ENCODE measurements at regions not wholly inside any gene's neighbourhood (a gene's known extent, or its start where the extent isn't known, plus 50 kb on each side); places are given as distances from the start of the nearest gene placed in this dataset.

DNA sequence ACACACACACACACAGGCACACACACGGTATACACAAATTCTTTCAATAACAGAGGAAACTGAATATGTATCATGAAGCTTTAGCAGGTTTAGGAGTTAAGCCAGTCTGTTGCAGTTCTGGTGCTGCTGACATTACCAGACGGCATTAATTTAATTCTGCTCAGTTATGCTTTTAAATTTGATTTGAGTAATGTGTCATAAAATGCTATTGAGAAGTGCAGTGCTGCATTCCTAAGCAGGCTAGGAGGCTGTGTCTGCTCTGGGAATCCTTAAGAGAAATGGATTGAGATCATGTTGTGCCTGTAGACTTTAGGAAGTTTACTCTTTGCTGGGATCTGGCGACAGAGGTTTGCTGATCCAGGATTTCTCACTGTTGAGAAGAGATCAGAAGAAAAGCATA is 733.8 kb downstream of the BRINP1 start:
- no peak for TF ChIP-seq EZH2 (IDR thresholded peaks at IDR 0.05; ENCODE audit: low read depth)
- TF ChIP-seq, protein P1, sequence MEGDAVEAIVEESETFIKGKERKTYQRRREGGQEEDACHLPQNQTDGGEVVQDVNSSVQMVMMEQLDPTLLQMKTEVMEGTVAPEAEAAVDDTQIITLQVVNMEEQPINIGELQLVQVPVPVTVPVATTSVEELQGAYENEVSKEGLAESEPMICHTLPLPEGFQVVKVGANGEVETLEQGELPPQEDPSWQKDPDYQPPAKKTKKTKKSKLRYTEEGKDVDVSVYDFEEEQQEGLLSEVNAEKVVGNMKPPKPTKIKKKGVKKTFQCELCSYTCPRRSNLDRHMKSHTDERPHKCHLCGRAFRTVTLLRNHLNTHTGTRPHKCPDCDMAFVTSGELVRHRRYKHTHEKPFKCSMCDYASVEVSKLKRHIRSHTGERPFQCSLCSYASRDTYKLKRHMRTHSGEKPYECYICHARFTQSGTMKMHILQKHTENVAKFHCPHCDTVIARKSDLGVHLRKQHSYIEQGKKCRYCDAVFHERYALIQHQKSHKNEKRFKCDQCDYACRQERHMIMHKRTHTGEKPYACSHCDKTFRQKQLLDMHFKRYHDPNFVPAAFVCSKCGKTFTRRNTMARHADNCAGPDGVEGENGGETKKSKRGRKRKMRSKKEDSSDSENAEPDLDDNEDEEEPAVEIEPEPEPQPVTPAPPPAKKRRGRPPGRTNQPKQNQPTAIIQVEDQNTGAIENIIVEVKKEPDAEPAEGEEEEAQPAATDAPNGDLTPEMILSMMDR (conservative IDR thresholded peaks at IDR 0.05): no peak
